ENCODE measurements at regions not wholly inside any gene's neighbourhood (a gene's known extent, or its start where the extent isn't known, plus 50 kb on each side); places are given as distances from the start of the nearest gene placed in this dataset.

DNA sequence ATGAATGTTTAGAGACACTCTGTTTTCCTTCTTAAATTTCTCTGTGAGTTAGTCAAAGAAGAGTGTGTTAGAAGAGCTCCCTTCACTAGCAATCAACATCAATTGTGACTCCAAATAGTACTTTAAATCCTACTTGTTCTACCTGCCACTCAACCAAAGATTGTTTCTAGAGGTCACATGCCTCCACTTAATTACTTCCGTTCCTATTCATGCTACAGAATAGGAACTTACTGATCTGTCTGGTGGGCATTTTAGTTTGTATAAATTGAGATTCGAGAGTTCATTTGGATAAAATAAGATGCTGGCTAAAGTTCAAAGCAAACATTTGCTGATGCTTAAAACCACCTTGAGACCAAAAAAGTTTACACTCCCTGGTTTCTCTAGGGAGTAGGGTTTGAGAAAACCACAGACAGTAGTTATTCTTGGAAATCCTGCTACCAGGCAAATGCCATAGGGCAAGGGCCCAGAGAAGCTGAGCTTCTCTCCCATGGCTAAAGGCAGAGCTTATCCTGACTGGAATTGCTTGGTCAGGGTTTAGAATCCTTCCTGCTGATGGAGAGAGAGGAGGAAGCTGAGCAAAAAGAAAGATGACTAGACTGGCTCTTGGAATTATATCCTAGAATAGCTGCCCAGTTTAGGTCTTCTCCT is 389.6 kb upstream of the ATP2B1 start:
- no peak for DNase-seq
- H3K36me3 ChIP-seq, result no peaks in the 10 kb centered on the region
- H3K27ac ChIP-seq, result no peak overlapping the region
- H3K4me3 ChIP-seq, result no peak overlapping the region
- TF ChIP-seq, protein P1, sequence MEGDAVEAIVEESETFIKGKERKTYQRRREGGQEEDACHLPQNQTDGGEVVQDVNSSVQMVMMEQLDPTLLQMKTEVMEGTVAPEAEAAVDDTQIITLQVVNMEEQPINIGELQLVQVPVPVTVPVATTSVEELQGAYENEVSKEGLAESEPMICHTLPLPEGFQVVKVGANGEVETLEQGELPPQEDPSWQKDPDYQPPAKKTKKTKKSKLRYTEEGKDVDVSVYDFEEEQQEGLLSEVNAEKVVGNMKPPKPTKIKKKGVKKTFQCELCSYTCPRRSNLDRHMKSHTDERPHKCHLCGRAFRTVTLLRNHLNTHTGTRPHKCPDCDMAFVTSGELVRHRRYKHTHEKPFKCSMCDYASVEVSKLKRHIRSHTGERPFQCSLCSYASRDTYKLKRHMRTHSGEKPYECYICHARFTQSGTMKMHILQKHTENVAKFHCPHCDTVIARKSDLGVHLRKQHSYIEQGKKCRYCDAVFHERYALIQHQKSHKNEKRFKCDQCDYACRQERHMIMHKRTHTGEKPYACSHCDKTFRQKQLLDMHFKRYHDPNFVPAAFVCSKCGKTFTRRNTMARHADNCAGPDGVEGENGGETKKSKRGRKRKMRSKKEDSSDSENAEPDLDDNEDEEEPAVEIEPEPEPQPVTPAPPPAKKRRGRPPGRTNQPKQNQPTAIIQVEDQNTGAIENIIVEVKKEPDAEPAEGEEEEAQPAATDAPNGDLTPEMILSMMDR (IDR thresholded peaks at IDR 0.05), result no peak
- TF ChIP-seq POLR2A (IDR thresholded peaks at IDR 0.05), result no peak
- no peaks in the 10 kb centered on the region for H3K9me3 ChIP-seq
- H3K4me1 ChIP-seq, result no peaks in the 10 kb centered on the region
- H3K27me3 ChIP-seq, result no peaks in the 10 kb centered on the region

DNA sequence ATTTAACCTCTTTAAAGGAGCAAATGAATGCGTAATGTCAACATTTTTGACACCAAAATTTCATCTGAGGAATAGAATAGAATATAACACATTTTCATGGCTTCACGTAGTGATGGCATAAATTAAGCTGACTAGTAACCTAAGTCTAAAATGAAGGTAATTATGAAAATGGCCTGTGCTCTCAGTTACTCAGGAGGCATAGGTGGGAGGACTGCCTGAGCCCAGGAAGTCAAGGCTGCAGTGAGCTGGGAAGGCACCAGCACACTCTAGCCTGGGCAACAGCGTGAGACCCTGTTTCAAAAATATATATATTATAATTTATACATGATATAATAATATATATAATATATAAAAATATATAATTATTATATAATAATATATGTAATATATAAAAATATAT is 383.2 kb upstream of the ATP2B1 start:
- Histone ChIP-seq H3K4me1 (no peaks in the 10 kb centered on the region), H3K9me3 (no peaks in the 10 kb centered on the region), H3K36me3 (no peaks in the 10 kb centered on the region), H3K4me3 (no peak overlapping the region), H3K27ac (peak overlapping the region in 1 of 4 donors; percentile 75), H3K27me3 (no peaks in the 10 kb centered on the region)
- no peak for DNase-seq
- TF ChIP-seq, protein P1 (IDR thresholded peaks at IDR 0.05), result no peak
- TF ChIP-seq POLR2A (IDR thresholded peaks at IDR 0.05), result no peak

DNA sequence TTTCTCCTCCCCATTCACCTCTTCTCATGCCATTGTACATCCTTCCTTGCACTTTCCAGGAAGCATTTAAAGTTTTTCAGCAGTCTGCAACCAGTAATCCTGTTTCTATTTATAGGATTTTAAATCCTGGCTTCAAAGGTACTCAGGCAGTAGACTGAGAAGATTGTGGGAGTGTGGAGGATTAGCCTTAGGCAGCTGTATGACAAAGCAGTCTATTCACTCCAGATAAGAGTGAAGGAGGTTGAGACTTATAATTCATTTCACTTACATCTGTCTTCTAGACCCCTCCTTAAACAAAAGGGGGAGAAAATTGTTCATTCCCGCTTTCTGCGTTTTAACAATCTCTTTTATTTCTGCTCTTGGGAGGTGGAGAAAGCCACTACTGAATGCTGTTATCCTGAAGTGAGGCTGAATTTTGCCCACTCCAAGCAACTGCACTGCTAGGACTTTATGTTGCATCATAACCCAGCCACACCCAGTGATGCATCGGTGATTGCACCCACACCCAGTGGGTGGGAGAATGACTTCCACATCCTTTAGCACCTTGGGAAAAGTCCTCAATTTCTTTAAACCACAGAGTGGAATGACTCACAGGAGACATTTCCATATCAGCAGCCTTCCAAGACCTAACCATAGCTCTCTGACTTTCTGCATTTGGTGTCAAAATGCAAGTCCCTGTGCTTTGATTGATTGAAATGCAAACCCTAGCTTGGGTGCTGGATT is 382.5 kb upstream of the ATP2B1 start:
- H3K36me3 ChIP-seq, result no peaks in the 10 kb centered on the region
- no peaks in the 10 kb centered on the region for H3K4me1 ChIP-seq
- peak overlapping the region in 2 of 4 donors; percentile 48 to 75 for H3K27ac ChIP-seq
- H3K4me3 ChIP-seq, result no peak overlapping the region
- TF ChIP-seq, protein P1 (IDR thresholded peaks at IDR 0.05), result no peak
- no peak for TF ChIP-seq POLR2A (IDR thresholded peaks at IDR 0.05)
- DNase-seq, result peak in 2 of 3 donors; percentile 70 to 88
- H3K27me3 ChIP-seq, result no peaks in the 10 kb centered on the region
- H3K9me3 ChIP-seq, result no peaks in the 10 kb centered on the region

DNA sequence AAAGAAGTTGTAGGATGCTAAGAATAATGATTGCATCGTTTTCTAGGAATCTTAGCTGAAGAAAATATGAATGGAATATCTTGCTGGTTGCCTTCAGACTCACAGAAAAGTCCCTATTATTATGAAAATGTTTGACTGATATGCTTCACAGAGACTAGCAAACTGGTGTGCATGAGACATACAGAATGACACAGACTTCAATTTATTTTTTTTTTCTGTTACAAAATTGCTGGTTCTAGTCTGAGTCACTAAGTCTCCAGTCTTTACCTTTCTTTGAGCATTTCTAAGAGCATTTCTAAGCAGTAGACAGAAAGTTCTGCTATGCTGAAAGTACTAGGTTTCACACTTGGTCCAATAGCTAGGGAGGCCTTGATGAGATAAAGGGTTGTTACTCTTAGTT is 377.6 kb upstream of the ATP2B1 start:
- Histone ChIP-seq H3K4me3 (no peak overlapping the region), H3K27ac (no peak overlapping the region), H3K36me3 (no peaks in the 10 kb centered on the region), H3K9me3 (no peaks in the 10 kb centered on the region), H3K4me1 (no peaks in the 10 kb centered on the region), H3K27me3 (no peaks in the 10 kb centered on the region)
- DNase-seq, result no peak
- TF ChIP-seq POLR2A (IDR thresholded peaks at IDR 0.05), result no peak
- TF ChIP-seq, protein P1 (IDR thresholded peaks at IDR 0.05), result no peak

DNA sequence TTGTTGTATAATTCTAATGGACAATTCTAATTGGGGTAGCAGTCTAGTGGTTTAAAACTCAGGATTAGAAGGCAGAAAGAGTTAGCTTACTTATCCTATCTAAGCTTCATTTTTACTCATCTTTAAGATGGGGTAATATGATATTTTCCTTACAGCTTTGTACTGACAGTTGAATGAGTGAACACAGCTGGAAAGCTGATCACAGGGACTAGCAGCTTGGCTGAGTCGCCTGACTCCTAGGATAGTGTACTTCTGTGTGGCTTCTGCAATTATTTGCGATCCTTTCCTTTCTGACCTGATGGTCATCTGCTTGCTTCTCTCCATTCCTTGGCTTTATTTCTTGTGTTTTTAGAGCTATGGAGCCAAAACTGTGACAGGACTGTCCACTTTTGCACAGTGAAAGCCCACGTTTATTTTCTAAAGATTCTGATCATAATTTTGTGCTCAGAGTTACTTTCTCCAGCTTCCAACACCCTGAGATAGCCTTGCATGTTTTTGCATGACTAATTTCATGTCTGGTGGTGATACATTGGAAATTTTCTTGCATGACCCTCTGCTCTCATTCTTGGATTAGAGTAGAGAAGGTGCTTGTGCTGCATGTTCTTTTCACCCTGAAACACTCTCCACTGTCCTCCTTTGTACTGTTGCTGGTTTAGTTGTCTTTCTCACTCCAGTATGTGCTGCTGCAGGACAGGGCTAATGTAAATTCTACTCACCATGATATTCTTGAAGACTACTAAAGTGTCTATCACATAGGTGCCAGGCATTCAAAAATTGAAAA is 377.0 kb upstream of the ATP2B1 start:
- TF ChIP-seq, protein P1 (IDR thresholded peaks at IDR 0.05), result no peak
- TF ChIP-seq POLR2A (IDR thresholded peaks at IDR 0.05), result no peak

More for the DNA sequence above, 377.0 kb upstream of the ATP2B1 start:
- Histone ChIP-seq H3K27me3 (no peaks in the 10 kb centered on the region), H3K4me1 (no peaks in the 10 kb centered on the region), H3K36me3 (no peaks in the 10 kb centered on the region), H3K9me3 (no peaks in the 10 kb centered on the region), H3K4me3 (no peak overlapping the region), H3K27ac (no peak overlapping the region)
- DNase-seq, result no peak
